H1 (cell line): ENCODE measurements at regions not wholly inside any gene's neighbourhood (a gene's known extent, or its start where the extent isn't known, plus 50 kb on each side); places are given as distances from the start of the nearest gene placed in this dataset.
A peak's percentile ranks its signal among the peaks of the same experiment; 100 is the strongest.

ENCODE experiments used
- CTCF ChIA-PET: fragments of 300-600 bp; sonication (Branson Sonifier 250); formaldehyde crosslinking; loops from one replicate; lab custom pipeline; 2021; ENCODE audit not compliant: partially characterized antibody; lab: Charles Lee
- POLR2A ChIA-PET: fragments of 300-600 bp; sonication (Branson Sonifier 250); formaldehyde crosslinking; loops from one replicate; lab custom pipeline; 2021; ENCODE audit warnings: inconsistent platforms; ENCODE audit not compliant: partially characterized antibody; lab: Charles Lee
- DNase-seq, 2 experiments: peaks; one replicate each; pipeline versions ENCODE4 v3.0.0 to v3.0.0-alpha.2; 2010 to 2022; ENCODE audit warnings: low spot score in 2 of 2, low read depth in 1 of 2, mixed read lengths in 1 of 2
- FAIRE-seq: peaks from 2 replicates; lab custom pipeline; 2011; peaks lifted over from hg19 to GRCh38; lab: Jason Lieb, UNC
- H2AFZ ChIP-seq: 2 replicates; pipeline ENCODE4 v1.8.1; 2012; ENCODE audit warnings: low read length, inconsistent platforms
- H2AK5ac ChIP-seq: 2 replicates; pipeline ENCODE4 v1.6.1; 2013; ENCODE audit warnings: low read depth, low read length
- H2BK120ac ChIP-seq: replicated peaks from 2 replicates; pipeline ENCODE3; 2013; ENCODE audit warnings: low read depth, low read length, inconsistent platforms
- H2BK12ac ChIP-seq: 2 replicates; pipeline ENCODE4 v1.6.1; 2013; ENCODE audit warnings: low read depth, low read length
- H2BK15ac ChIP-seq: 2 replicates; pipeline ENCODE4 v1.6.1; 2013; ENCODE audit warnings: low read length
- H2BK20ac ChIP-seq: 2 replicates; pipeline ENCODE4 v1.6.1; 2013; ENCODE audit warnings: low read length
- H2BK5ac ChIP-seq: 2 replicates; pipeline ENCODE4 v1.6.1; 2013; ENCODE audit warnings: low read depth, low read length
- H3K14ac ChIP-seq: 2 replicates; pipeline ENCODE4 v1.6.1; 2013; ENCODE audit warnings: inconsistent platforms; ENCODE audit not compliant: insufficient read length
- H3K18ac ChIP-seq: 2 replicates; pipeline ENCODE4 v1.6.1; 2013; ENCODE audit warnings: low read length; ENCODE audit errors: extremely low read depth
- H3K23ac ChIP-seq: 2 replicates; pipeline ENCODE4 v1.6.1; 2013; ENCODE audit warnings: inconsistent platforms; ENCODE audit not compliant: insufficient read length
- H3K23me2 ChIP-seq: 2 replicates; pipeline ENCODE4 v1.6.1; 2013; ENCODE audit warnings: low read depth, low read length
- H3K27ac ChIP-seq: 2 replicates; pipeline ENCODE4 v1.6.1; 2011; ENCODE audit warnings: low read depth, low read length, inconsistent platforms
- H3K27me3 ChIP-seq, 4 experiments: replicated peaks in 1 of 4; 1 replicate in 1 of 4; 2 replicates in 3 of 4; pipeline versions ENCODE4 v1.6.1 to v1.8.1; 2011 to 2013; ENCODE audit warnings: low read length in 3 of 4, mild to moderate bottlenecking in 3 of 4, inconsistent platforms in 2 of 4, mixed read lengths in 2 of 4, moderate library complexity in 1 of 4; ENCODE audit not compliant: control insufficient read depth in 3 of 4, insufficient read depth in 3 of 4; ENCODE audit errors: extremely low read depth in 1 of 4
- H3K36me3 ChIP-seq, 4 experiments: 2 replicates each; pipeline versions ENCODE4 v1.6.1 to v1.8.1; 2011 to 2013; ENCODE audit warnings: mild to moderate bottlenecking in 4 of 4, low read length in 3 of 4, moderate library complexity in 2 of 4, control low read depth in 1 of 4, inconsistent platforms in 1 of 4; ENCODE audit not compliant: insufficient read depth in 4 of 4, control insufficient read depth in 2 of 4
- H3K4ac ChIP-seq: replicated peaks from 2 replicates; pipeline ENCODE3; 2013; ENCODE audit warnings: low read length, low read depth, mixed read lengths, inconsistent platforms; ENCODE audit not compliant: insufficient read length
- H3K4me1 ChIP-seq, 4 experiments: replicated peaks in 1 of 4; 1 replicate in 1 of 4; 2 replicates in 3 of 4; pipeline versions ENCODE4 v1.6.1 to v1.8.1; 2011 to 2013; ENCODE audit warnings: low read length in 3 of 4, inconsistent platforms in 2 of 4, mixed read lengths in 1 of 4; ENCODE audit not compliant: insufficient read depth in 4 of 4, control insufficient read depth in 3 of 4
- H3K4me2 ChIP-seq, 2 experiments: 2 replicates each; pipeline versions ENCODE4 v1.6.1 to v1.8.1; 2011 to 2013; ENCODE audit warnings: low read depth in 2 of 2, low read length in 2 of 2, control low read depth in 1 of 2, inconsistent platforms in 1 of 2, mild to moderate bottlenecking in 1 of 2; ENCODE audit not compliant: insufficient read depth in 1 of 2
- H3K4me3 ChIP-seq, 4 experiments: fragments of 200-600, 300-600 bp in 1 of 4; sonication (generic), shearing (Covaris generic), sonication (Bioruptor Twin) in 1 of 4; 2 replicates each; pipeline versions ENCODE4 v1.5.1 to v1.8.1; 2011 to 2016; ENCODE audit warnings: low read length in 4 of 4, low read depth in 3 of 4, control low read depth in 2 of 4, inconsistent platforms in 2 of 4, mild to moderate bottlenecking in 2 of 4, mixed read lengths in 1 of 4, moderate library complexity in 1 of 4; ENCODE audit not compliant: insufficient read depth in 2 of 4; ENCODE audit errors: extremely low read depth in 1 of 4
- H3K56ac ChIP-seq: replicated peaks from 2 replicates; pipeline ENCODE3; 2013; ENCODE audit warnings: low read depth, mild to moderate bottlenecking, mixed read lengths, low read length, inconsistent platforms; ENCODE audit not compliant: insufficient read length
- H3K79me1 ChIP-seq: 2 replicates; pipeline ENCODE4 v1.6.1; 2013; ENCODE audit warnings: low read depth, low read length, control low read depth
- H3K79me2 ChIP-seq, 2 experiments: 2 replicates each; pipeline versions ENCODE4 v1.6.1 to v1.8.1; 2012 to 2013; ENCODE audit warnings: low read length in 2 of 2, mild to moderate bottlenecking in 2 of 2, inconsistent platforms in 1 of 2; ENCODE audit not compliant: insufficient read depth in 2 of 2, control insufficient read depth in 1 of 2
- H3K9ac ChIP-seq, 4 experiments: replicated peaks in 1 of 4; 1 replicate in 1 of 4; 2 replicates in 3 of 4; pipeline versions ENCODE4 v1.6.1 to v1.8.1; 2011 to 2013; ENCODE audit warnings: low read depth in 3 of 4, low read length in 3 of 4, control low read depth in 2 of 4, mild to moderate bottlenecking in 2 of 4, moderate library complexity in 2 of 4, inconsistent platforms in 1 of 4; ENCODE audit errors: extremely low read depth in 1 of 4
- H3K9me3 ChIP-seq, 2 experiments: 2 replicates each; pipeline versions ENCODE4 v1.6.1 to v1.8.1; 2012 to 2013; ENCODE audit warnings: mild to moderate bottlenecking in 2 of 2, moderate library complexity in 2 of 2, control low read depth in 1 of 2, inconsistent platforms in 1 of 2, low read depth in 1 of 2, low read length in 1 of 2, mixed read lengths in 1 of 2; ENCODE audit not compliant: insufficient read depth in 2 of 2
- H4K20me1 ChIP-seq, 2 experiments: replicated peaks in 1 of 2; 2 replicates each; pipeline versions ENCODE3 to v1.8.1; 2011 to 2013; ENCODE audit warnings: inconsistent platforms in 2 of 2, low read length in 2 of 2, mild to moderate bottlenecking in 1 of 2; ENCODE audit not compliant: insufficient read depth in 2 of 2, control insufficient read depth in 1 of 2
- H4K5ac ChIP-seq: 2 replicates; pipeline ENCODE4 v1.6.1; 2013; ENCODE audit warnings: low read length, low read depth, mixed read lengths, inconsistent platforms; ENCODE audit not compliant: insufficient read length
- H4K8ac ChIP-seq: 2 replicates; pipeline ENCODE4 v1.8.0; 2013; ENCODE audit warnings: mild to moderate bottlenecking, moderate library complexity, low read length, inconsistent platforms; ENCODE audit not compliant: insufficient read depth; ENCODE audit errors: extremely low read depth
- H4K91ac ChIP-seq: replicated peaks from 2 replicates; pipeline ENCODE3; 2013; ENCODE audit warnings: low read length, mixed read lengths, inconsistent platforms; ENCODE audit not compliant: insufficient read length
- BCL11A ChIP-seq, 2 experiments: IDR thresholded peaks; one replicate each; pipeline ENCODE4 v1.6.1; 2011; ENCODE audit warnings: low read depth in 2 of 2, low read length in 2 of 2, mild to moderate bottlenecking in 2 of 2
- CBX5 ChIP-seq: fragments of 300-800, 300-1000 bp; sonication (generic); IDR thresholded peaks from 2 replicates; pipeline ENCODE4 v1.7.1; 2016; ENCODE audit warnings: antibody characterized with exemption, low read length, low read depth
- CBX8 ChIP-seq: fragments of 300-800, 300-1000 bp; sonication (generic); IDR thresholded peaks from 2 replicates; pipeline ENCODE4 v1.7.1; 2016; ENCODE audit warnings: low read depth, low read length, borderline replicate concordance
- CEBPB ChIP-seq: IDR thresholded peaks from 2 replicates; pipeline ENCODE4 v1.6.1; 2012; ENCODE audit warnings: low read depth, low read length
- EP300 ChIP-seq, 2 experiments: IDR thresholded peaks; 1 replicate in 1 of 2; 2 replicates in 1 of 2; pipeline ENCODE4 v1.6.1; 2011 to 2012; ENCODE audit warnings: low read depth in 2 of 2, low read length in 2 of 2, mild to moderate bottlenecking in 2 of 2, borderline replicate concordance in 1 of 2, inconsistent platforms in 1 of 2, moderate library complexity in 1 of 2
- JUN ChIP-seq: IDR thresholded peaks from 2 replicates; pipeline ENCODE4 v1.6.1; 2011; ENCODE audit warnings: low read depth, mild to moderate bottlenecking, improper control_type of control experiment, low read length
- RAD21 ChIP-seq, 2 experiments: IDR thresholded peaks in 1 of 2; conservative IDR thresholded peaks in 1 of 2; 2 replicates each; pipeline ENCODE4 v1.6.1; 2011; ENCODE audit warnings: low read depth in 2 of 2, low read length in 2 of 2, improper control_type of control experiment in 1 of 2, inconsistent platforms in 1 of 2, mild to moderate bottlenecking in 1 of 2, moderate library complexity in 1 of 2
- SAP30 ChIP-seq: fragments of 300-600 bp; sonication (generic); IDR thresholded peaks from 2 replicates; pipeline ENCODE4 v1.7.1; 2012; ENCODE audit warnings: low read length, moderate library complexity, mild to moderate bottlenecking, inconsistent platforms; ENCODE audit not compliant: insufficient read depth, insufficient replicate concordance
- SP2 ChIP-seq: IDR thresholded peaks from 2 replicates; pipeline ENCODE4 v1.6.1; 2012; ENCODE audit warnings: mild to moderate bottlenecking, low read length, inconsistent platforms
- SP4 ChIP-seq: IDR thresholded peaks from 2 replicates; pipeline ENCODE4 v1.6.1; 2012; ENCODE audit warnings: low read length, inconsistent platforms
- TBP ChIP-seq: IDR thresholded peaks from 2 replicates; pipeline ENCODE4 v1.6.1; 2011; ENCODE audit warnings: low read depth, low read length, improper control_type of control experiment
- TCF12 ChIP-seq: IDR thresholded peaks from 2 replicates; pipeline ENCODE4 v1.6.1; 2011; ENCODE audit warnings: low read depth, mild to moderate bottlenecking, low read length
- YY1 ChIP-seq: IDR thresholded peaks from 2 replicates; pipeline ENCODE4 v1.6.1; 2011; ENCODE audit warnings: low read depth, mild to moderate bottlenecking, low read length
- WGBS, 2 experiments: shearing (Covaris generic) in 1 of 2; methylation state at CpG; one replicate each; pipeline versions ENCODE4 v1.1.6 to v1.1.7; 2013 to 2015; ENCODE audit warnings: low lambda C conversion rate in 2 of 2, mixed read lengths in 2 of 2, inconsistent platforms in 1 of 2, low coverage in 1 of 2, missing lambda C conversion rate in 1 of 2; ENCODE audit not compliant: insufficient replicate concordance in 2 of 2, insufficient coverage in 1 of 2, insufficient read length in 1 of 2; ENCODE audit errors: extremely low coverage in 1 of 2, missing lambda C conversion rate in 1 of 2; 5-methylcytosine and 5-hydroxymethylcytosine counted together

DNA sequence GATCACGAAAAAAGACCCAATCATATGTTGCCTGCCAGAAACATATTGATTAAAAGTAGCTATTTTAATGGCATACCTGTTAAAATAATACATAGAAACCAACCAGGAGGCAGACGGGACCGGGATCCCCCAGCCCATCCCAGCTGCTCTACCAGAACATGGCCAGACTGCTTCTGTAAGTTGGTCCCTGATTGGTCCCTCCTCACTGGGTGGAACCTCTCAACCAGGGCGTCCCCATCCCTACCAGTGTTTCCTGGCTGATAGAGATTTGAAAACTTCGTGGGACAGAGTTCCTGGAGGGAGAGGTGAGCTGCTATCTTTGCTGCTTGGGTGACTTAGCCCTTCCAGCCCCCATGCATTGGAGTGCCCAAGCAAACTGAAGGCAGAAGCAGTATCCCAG lies 256.2 kb downstream of the TRAM1L1 start:
- Histone ChIP-seq H3K23me2 (no peaks in the 10 kb centered on the region), H2BK5ac (no peak overlapping the region), H3K4me3 (no peak overlapping the region), H2BK15ac (no peak overlapping the region), H2BK20ac (no peak overlapping the region), H3K56ac (no peak overlapping the region), H3K18ac (no peak overlapping the region), H4K5ac (no peak overlapping the region), H3K27me3 (no peaks in the 10 kb centered on the region), H3K23ac (no peak overlapping the region), H3K9ac (no peak overlapping the region), H3K79me2 (no peaks in the 10 kb centered on the region), H3K14ac (no peak overlapping the region), H2BK120ac (no peak overlapping the region), H3K36me3 (no peaks in the 10 kb centered on the region), H4K8ac (no peak overlapping the region), H4K20me1 (no peaks in the 10 kb centered on the region), H2AK5ac (no peak overlapping the region), H4K91ac (no peak overlapping the region), H3K79me1 (no peaks in the 10 kb centered on the region), H3K4me1 (no peaks in the 10 kb centered on the region), H3K4me2 (no peak overlapping the region)
- ChIA-PET CTCF (interaction anchor here (0.6 to 1.2 kb wide), 2 partner anchors 228 to 470 kb away, joined by 3 to 4 read pairs; no protein-coding TSS in a partner anchor), POLR2A (no interaction called here)
- 90% methylated on average over 5 of the region's 5 CpGs; no CpG with 5 or more reads in 1 of the 2 experiments for WGBS, 2 experiments
- TF ChIP-seq SAP30 (no peak), BCL11A (IDR thresholded peaks at IDR 0.05; ENCODE audit: low read depth in 2 of 2, low read length in 2 of 2) (no peak), YY1 (no peak), TCF12 (no peak), RAD21 (IDR thresholded peaks at IDR 0.05 in 1 of 2, conservative IDR thresholded peaks at IDR 0.05 in 1 of 2; ENCODE audit: low read depth in 2 of 2, low read length in 2 of 2) (no peak), SP2 (no peak), CBX5 (no peak), JUN (no peak), CEBPB (no peak), TBP (no peak), CBX8 (no peak), SP4 (no peak), EP300 (IDR thresholded peaks at IDR 0.05; ENCODE audit: borderline replicate concordance in 1 of 2, low read depth in 2 of 2, low read length in 2 of 2) (no peak)
- TF ChIP-seq, all 59 proteins: peak for 0
- no peak for DNase-seq
- H3K27ac ChIP-seq: no peak overlapping the region
- 0 out of 2 replicates have a peak overlapping the region, but pooled peaks have one; percentile 7 for H2AFZ ChIP-seq
- FAIRE-seq: no peak
- no peak overlapping the region for H2BK12ac ChIP-seq
- no peaks in the 10 kb centered on the region for H3K9me3 ChIP-seq
- H3K4ac ChIP-seq: no peak overlapping the region
